AG04450 (cell line): ENCODE measurements at regions not wholly inside any gene's neighbourhood (a gene's known extent, or its start where the extent isn't known, plus 50 kb on each side); places are given as distances from the start of the nearest gene placed in this dataset. TPM values are rescaled to one million over a fixed set of nuclear protein-coding genes. Genes with fewer than 3 reads are reported as not detected.
"Not testable (repeated sequence)": the region's sequence is repeated elsewhere in the genome, so short reads cannot be mapped to it uniquely, and the experiment has no call there.

Experiments
- CTCF ChIA-PET: fragments of 300-600, 350-600 bp; formaldehyde crosslinking; extraction: SDS; loops from one replicate; lab custom pipeline; 2022; ENCODE audit warnings: antibody characterized with exemption, inconsistent platforms; lab: Charles Lee
- POLR2A ChIA-PET: fragments of 350-600 bp; formaldehyde crosslinking; extraction: SDS; loops from one replicate; lab custom pipeline; 2021; ENCODE audit warnings: antibody characterized with exemption, inconsistent platforms; lab: Yijun Ruan, JAX
- DNase-seq: peaks from one replicate; pipeline ENCODE4 v3.0.0-alpha.2; 2011; ENCODE audit warnings: low read depth, low spot score
- H3K27ac ChIP-seq: one replicate; pipeline ENCODE4 v1.5.1; 2012; ENCODE audit warnings: low read depth, low read length, control low read depth
- H3K27me3 ChIP-seq: one replicate; pipeline ENCODE4 v1.6.0; 2012; ENCODE audit warnings: low read length; ENCODE audit not compliant: control insufficient read depth, insufficient read depth
- H3K4me3 ChIP-seq: 2 replicates; pipeline ENCODE4 v1.5.1; 2011; ENCODE audit warnings: mild to moderate bottlenecking, low read depth, low read length, control low read depth
- H3K9me3 ChIP-seq: 2 replicates; pipeline ENCODE4 v1.5.1; 2012; ENCODE audit warnings: low read length; ENCODE audit not compliant: control insufficient read depth, insufficient read depth
- small RNA-seq: library from RNA; depleted of rRNA; stranded (forward); fragments of <200 nt; gene quantifications from one replicate; pipeline ENCODE3, GENCODE V24; 2012; ENCODE audit warnings: low read depth; ENCODE audit not compliant: insufficient read length
- TF ChIP-seq, protein P1 (sequence below): IDR thresholded peaks from 2 replicates; pipeline ENCODE4 v1.5.1; 2011; ENCODE audit warnings: low read depth, low read length, control low read depth, inconsistent platforms

DNA sequence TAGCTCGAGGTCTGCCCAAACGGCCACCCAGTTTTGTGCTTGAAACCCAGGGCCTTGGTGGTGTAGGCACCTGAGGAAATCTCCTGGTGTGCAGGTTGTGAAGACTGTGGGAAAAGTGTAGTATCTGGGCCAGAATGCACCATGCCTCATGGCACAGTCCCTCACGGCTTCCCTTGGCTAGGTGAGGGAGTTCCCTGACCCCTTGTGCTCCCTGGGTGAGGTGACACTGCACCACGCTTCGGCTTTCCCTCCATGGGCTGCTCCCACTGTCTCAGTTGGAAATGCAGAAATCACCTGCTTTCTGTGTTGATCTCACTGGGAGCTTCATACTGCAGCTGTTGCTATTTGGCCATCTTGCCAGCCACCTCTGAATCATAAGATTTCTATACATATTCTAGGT is 62.4 kb upstream of the CDK6 start:
- DNase-seq = no peak
- peaks cover 10% of the 10 kb centered on the region for H3K9me3 ChIP-seq
- H3K27me3 ChIP-seq = no peaks in the 10 kb centered on the region
- H3K27ac ChIP-seq = no peak overlapping the region
- TF ChIP-seq, protein P1, sequence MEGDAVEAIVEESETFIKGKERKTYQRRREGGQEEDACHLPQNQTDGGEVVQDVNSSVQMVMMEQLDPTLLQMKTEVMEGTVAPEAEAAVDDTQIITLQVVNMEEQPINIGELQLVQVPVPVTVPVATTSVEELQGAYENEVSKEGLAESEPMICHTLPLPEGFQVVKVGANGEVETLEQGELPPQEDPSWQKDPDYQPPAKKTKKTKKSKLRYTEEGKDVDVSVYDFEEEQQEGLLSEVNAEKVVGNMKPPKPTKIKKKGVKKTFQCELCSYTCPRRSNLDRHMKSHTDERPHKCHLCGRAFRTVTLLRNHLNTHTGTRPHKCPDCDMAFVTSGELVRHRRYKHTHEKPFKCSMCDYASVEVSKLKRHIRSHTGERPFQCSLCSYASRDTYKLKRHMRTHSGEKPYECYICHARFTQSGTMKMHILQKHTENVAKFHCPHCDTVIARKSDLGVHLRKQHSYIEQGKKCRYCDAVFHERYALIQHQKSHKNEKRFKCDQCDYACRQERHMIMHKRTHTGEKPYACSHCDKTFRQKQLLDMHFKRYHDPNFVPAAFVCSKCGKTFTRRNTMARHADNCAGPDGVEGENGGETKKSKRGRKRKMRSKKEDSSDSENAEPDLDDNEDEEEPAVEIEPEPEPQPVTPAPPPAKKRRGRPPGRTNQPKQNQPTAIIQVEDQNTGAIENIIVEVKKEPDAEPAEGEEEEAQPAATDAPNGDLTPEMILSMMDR = no peak
- H3K4me3 ChIP-seq = no peak overlapping the region
- CTCF ChIA-PET = no interaction called here
- POLR2A ChIA-PET = no interaction called here

DNA sequence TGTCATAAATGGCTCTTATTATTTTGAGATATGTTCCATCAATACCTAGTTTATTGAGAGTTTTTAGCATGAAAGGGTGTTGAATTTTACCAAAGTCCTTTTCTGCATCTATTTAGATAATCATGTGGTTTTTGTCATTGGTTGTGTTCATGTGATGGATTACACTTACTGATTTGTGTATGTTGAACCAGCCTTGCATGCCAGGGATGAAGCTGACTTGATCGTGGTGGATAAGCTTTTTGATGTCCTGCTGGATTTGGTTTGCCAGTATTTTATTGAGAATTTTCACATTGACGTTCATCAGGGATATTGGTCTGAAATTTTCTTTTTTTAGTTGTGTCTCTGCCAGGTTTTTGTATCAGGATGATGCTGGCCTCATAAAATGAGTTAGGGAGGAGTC is 58.5 kb upstream of the CDK6 start:
- POLR2A ChIA-PET, CTCF ChIA-PET, DNase-seq: not testable (repeated sequence)

DNA sequence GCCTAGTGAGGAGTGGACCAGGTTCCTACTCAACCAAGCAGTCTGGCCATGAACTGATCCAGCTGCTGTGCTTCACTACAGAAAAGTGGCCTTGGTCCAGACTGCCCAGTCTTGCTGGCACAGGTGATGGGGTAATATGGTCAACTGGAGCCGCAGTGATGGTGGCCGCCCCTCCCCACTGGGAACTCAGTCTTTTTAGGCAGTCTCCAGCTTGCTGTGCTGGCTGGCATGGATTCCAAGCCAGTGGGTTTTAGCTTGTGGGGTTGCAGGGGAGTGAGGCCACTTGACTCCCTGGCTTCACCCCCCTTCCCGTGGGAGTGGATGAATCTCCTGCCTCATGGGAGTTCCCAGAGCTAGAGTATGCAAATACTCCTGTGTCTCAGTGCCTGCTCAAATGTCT is 52.7 kb upstream of the CDK6 start:
- TF ChIP-seq, protein P1 = no peak
- ChIA-PET CTCF (no interaction called here), POLR2A (no interaction called here)
- peaks cover 3% of the 10 kb centered on the region; the same call in 1 of the 2 replicates for H3K9me3 ChIP-seq
- H3K27ac ChIP-seq = no peak overlapping the region
- no peak for DNase-seq
- H3K4me3 ChIP-seq = no peak overlapping the region
- no peaks in the 10 kb centered on the region for H3K27me3 ChIP-seq

More for the DNA sequence above, 58.5 kb upstream of the CDK6 start:
- not testable (repeated sequence) for H3K9me3 ChIP-seq, H3K27ac ChIP-seq, H3K4me3 ChIP-seq, H3K27me3 ChIP-seq

Small RNAs in the stretch of these regions (small RNA-seq; reads per million reads assigned to genes)
- not detected for gene RN7SL7P
